Middle frontal gyrus (tissue), 1 donor: ENCODE measurements at regions not wholly inside any gene's neighbourhood (a gene's known extent, or its start where the extent isn't known, plus 50 kb on each side); places are given as distances from the start of the nearest gene placed in this dataset.

Experiments
- DNase-seq: peaks from one replicate; pipeline ENCODE4 v3.0.0-alpha.2; 2015; ENCODE audit warnings: low spot score; ENCODE audit errors: extremely low spot score

DNA sequence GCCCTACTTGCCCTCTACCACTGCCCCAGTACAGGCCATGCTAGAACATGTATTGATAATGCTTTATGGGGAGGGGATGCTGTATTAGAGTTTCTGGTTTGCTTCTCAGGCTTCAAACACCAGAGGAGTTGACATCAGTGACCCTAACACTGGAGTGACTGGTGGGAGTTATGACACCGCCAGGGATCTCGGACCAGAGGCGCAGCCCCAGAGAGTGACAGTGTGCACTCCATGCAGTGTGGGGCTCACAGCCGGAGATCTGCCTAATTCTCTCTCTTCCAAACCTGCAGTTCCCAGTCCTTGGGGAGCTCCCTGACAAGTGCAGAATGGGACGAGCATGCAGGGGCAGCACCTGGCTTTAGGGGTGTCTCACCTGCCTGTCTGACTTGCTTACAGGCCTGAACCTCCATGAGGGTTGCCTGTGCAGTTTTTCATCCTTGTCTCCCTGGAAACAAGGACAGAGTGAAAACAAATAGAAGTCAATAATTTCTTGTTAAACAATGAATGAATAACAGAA, 244.9 kb upstream of the MYT1L start:
- no peak for DNase-seq

GRCh38 chr2:2575181-2575577, 244.1 kb upstream of the MYT1L start:
- no peak for DNase-seq

GRCh38 chr2:2574401-2575180, 243.5 kb upstream of the MYT1L start:
- no peak for DNase-seq

GRCh38 chr2:2573658-2574293, 242.7 kb upstream of the MYT1L start:
- no peak for DNase-seq

DNA sequence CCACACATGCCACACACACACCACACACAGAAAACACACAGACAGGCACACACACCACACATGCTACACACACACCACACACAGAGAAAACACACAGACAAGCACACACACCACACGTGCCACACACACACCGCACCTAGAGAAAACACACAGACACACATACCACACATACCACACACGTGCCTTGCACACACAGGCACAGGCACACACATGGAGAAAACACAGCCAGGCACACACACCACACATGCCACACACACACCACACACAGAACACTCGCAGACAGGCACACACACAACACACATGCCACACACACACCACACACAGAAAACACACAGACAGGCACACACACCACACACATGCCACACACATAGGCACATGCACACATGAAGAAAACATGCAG, 242.1 kb upstream of the MYT1L start:
- no peak for DNase-seq

GRCh38 chr2:2572393-2573204, 241.5 kb upstream of the MYT1L start:
- DNase-seq = no peak

GRCh38 chr2:2571301-2572150, 240.5 kb upstream of the MYT1L start:
- no peak for DNase-seq

DNA sequence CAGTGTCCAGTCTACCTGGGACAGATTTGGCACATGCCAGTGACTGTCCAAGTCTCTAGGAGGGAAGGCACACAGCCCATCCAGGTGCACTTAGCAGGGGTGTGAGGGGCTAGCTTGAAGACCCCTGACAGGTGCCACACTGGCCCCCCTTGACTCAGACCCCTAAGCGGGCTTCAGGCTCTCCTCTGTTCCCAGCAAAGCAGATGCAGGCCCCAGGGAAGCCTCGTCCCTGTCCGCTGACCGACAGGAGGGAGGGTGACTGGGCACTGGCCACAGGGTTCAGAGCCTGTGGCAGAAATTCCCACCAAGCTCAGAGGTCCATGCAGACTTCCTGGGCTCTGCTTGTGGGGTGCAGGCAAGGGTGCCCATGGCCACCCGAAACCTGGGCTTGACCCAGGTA, 239.8 kb upstream of the MYT1L start:
- no peak for DNase-seq

DNA sequence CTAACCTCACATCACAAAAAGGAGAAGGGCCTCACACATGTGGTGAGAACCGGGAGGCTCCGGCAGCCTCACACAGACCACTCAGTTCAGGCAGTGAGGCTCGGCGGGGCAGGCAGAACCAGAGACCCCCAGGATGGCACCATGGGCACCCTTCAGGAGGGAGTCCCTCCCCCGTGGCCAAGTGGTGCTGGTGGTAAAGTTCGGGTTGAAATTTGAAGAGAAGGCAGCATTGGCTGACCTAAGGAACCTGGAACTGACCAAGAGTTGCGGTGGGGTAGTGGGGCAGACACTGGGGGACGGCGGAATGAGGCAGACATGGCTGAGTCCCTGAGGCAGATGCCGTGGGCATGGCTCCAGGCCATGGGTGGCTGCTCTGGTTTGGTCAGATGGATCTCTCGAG, 239.3 kb upstream of the MYT1L start:
- DNase-seq = no peak

DNA sequence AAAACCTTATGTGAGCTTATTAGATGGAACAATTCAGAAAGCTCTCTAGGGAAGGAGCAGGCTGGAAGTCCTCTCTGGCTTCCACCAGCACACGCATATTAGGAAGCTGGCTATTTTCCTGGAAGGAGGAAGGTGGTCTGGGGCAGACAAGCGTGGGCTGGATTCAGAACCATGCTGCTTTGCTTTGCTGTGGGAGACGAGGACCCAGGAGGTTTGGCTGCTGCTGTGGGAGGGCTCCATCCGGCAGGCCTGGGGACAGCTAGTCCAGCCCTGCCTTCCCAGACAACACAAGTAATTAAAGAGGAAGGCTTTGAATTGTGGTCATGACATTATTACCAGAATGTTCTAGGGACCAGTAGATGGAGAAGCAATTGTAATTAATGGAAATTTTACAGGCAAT, 238.8 kb upstream of the MYT1L start:
- no peak for DNase-seq

DNA sequence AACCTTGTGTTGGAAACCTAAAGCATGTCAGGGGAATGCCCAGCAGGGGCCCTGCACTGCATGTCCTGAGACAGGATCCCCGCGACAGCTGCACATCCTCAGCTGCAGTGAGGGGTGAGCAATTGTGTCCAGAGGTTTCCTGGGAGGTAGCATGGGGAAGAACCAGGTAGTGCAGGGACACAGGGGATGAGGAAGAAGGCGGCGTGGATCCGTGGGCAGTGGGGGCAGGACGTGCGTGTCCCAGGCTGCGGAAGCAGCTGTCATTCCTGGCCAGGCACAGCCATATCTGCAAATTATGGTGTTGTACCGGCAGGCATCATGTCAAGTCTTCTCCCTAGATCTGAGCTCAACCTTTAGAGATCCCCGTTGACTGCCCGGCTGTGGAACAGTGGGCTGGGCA, 238.2 kb upstream of the MYT1L start:
- no peak for DNase-seq

DNA sequence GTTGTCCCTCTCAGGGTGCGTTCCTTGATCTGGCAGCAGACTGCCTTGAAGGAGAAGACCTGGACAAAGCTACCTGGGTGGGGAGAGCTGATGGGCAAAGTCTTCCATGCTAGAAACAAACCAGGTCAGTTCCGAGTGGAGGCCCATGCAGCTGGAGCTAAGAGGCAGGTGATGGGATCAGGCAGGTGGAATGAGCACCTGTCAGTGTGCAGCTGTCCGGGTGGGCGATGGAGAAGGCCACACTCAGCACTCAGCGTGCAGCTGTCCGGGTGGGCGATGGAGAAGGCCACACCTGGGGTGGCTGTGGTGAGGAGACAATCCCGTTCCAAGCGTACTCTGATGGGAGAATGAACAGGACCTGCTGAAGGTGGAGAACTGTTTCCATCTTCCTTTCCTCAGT, 237.3 kb upstream of the MYT1L start:
- no peak for DNase-seq

DNA sequence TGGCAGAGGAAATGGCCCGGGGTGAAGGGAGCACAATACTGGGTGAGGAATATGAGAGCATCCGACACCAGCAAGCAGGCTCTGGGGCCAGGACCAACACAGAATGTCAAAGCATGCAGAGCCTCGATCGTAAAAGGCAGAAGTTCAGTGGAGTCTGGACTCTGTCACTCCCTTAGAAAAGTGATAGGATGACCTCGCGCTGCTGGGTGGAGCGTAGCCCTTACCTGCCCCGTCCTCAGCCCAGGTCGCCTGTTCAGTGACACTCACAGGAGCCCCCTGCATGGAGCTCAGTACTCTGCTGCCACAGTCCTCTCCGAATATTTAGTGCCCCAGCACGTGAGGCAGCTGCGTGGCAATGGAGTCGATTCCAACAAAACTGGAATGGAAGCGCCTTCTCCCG, 236.7 kb upstream of the MYT1L start:
- no peak for DNase-seq

DNA sequence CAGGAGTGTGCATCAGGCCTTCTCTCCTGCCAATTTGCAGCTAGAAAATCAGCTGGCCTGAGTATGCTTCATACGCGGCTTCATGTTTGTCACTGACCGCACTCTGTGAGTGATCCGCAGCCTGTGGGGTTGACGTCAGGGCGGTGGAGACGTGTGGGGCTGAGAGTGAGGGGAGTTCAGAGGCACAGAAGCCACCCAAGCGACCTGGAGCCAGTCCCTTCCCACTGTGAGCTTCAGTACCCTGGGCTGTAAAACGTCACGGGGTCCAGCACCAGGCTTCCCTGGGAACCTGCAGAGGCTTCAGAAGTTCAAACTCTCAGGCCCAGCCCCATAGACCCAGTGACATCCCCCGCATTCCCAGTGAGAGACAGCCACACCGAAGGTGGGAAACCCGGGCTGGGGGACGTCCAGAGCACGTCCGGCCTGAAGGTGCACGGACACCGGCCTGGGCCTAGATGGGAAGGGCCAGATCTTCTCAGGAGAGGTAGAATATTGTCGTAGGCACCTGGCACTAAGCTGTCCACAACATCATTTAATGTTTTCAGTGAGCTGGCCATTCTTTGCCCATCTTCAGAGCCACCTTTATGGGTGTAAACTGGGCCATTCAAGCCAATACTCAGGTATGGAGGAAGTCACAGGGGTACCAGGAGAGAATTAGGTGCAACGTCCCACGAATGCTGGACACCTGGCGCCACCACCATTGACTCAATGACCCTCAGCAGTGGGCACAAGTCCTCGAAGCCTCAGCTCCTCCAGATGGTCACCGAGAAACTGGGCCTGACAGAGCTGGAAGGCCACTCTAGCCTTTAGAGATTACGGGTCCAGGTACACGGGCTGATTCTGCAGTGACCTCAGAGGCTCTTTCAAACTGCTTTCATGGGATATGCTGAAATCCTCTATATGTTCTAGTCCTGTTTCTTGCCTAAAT, 235.6 kb upstream of the MYT1L start:
- DNase-seq = no peak

- no peak for DNase-seq
Observed at GRCh38 chr2:2565671-2566070, 234.6 kb upstream of the MYT1L start.

- DNase-seq = no peak
Observed at GRCh38 chr2:2564300-2565078, 233.4 kb upstream of the MYT1L start.

DNA sequence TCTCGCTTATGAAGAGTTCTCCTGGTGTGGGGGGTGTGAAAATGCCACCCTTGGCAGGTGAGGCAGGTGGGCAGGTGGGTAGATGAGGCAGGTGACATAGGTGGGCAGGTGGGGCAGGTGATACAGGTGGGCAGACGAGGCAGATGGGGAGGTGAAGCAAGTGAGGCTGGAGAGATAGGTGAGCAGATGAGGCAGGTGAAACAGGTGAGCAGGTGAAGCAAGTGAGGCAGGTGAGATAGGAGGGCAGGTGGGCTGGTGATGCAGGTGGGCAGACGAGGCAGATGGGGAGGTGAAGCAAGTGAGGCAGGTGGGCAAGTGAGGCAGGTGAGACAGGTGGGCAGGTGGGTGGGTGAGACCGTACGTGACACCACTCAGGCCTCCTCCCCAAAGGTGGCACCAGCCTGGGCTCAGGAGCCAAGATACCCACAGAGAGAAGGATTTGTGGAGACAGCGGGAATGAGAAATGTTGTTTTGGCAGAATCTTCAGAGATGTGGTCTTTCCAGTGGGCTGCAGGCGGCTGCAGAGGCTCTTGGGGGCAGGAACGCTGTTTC, 232.3 kb upstream of the MYT1L start:
- DNase-seq = no peak

- no peak for DNase-seq
Observed at GRCh38 chr2:2562867-2563266, 231.8 kb upstream of the MYT1L start.
